H1 (cell line): ENCODE measurements at regions not wholly inside any gene's neighbourhood (a gene's known extent, or its start where the extent isn't known, plus 50 kb on each side); places are given as distances from the start of the nearest gene placed in this dataset.

Source experiments
- CTCF ChIA-PET: fragments of 300-600 bp; sonication (Branson Sonifier 250); formaldehyde crosslinking; loops from one replicate; lab custom pipeline; 2021; ENCODE audit not compliant: partially characterized antibody; lab: Charles Lee
- POLR2A ChIA-PET: fragments of 300-600 bp; sonication (Branson Sonifier 250); formaldehyde crosslinking; loops from one replicate; lab custom pipeline; 2021; ENCODE audit warnings: inconsistent platforms; ENCODE audit not compliant: partially characterized antibody; lab: Charles Lee
- DNase-seq, 2 experiments: peaks; one replicate each; pipeline versions ENCODE4 v3.0.0 to v3.0.0-alpha.2; 2010 to 2022; ENCODE audit warnings: low spot score in 2 of 2, low read depth in 1 of 2, mixed read lengths in 1 of 2
- FAIRE-seq: peaks from 2 replicates; lab custom pipeline; 2011; peaks lifted over from hg19 to GRCh38; lab: Jason Lieb, UNC
- H2AFZ ChIP-seq: 2 replicates; pipeline ENCODE4 v1.8.1; 2012; ENCODE audit warnings: low read length, inconsistent platforms
- H2AK5ac ChIP-seq: 2 replicates; pipeline ENCODE4 v1.6.1; 2013; ENCODE audit warnings: low read depth, low read length
- H2BK120ac ChIP-seq: replicated peaks from 2 replicates; pipeline ENCODE3; 2013; ENCODE audit warnings: low read depth, low read length, inconsistent platforms
- H2BK12ac ChIP-seq: 2 replicates; pipeline ENCODE4 v1.6.1; 2013; ENCODE audit warnings: low read depth, low read length
- H2BK15ac ChIP-seq: 2 replicates; pipeline ENCODE4 v1.6.1; 2013; ENCODE audit warnings: low read length
- H2BK20ac ChIP-seq: 2 replicates; pipeline ENCODE4 v1.6.1; 2013; ENCODE audit warnings: low read length
- H2BK5ac ChIP-seq: 2 replicates; pipeline ENCODE4 v1.6.1; 2013; ENCODE audit warnings: low read depth, low read length
- H3K14ac ChIP-seq: 2 replicates; pipeline ENCODE4 v1.6.1; 2013; ENCODE audit warnings: inconsistent platforms; ENCODE audit not compliant: insufficient read length
- H3K18ac ChIP-seq: 2 replicates; pipeline ENCODE4 v1.6.1; 2013; ENCODE audit warnings: low read length; ENCODE audit errors: extremely low read depth
- H3K23ac ChIP-seq: 2 replicates; pipeline ENCODE4 v1.6.1; 2013; ENCODE audit warnings: inconsistent platforms; ENCODE audit not compliant: insufficient read length
- H3K23me2 ChIP-seq: 2 replicates; pipeline ENCODE4 v1.6.1; 2013; ENCODE audit warnings: low read depth, low read length
- H3K27ac ChIP-seq: 2 replicates; pipeline ENCODE4 v1.6.1; 2011; ENCODE audit warnings: low read depth, low read length, inconsistent platforms
- H3K27me3 ChIP-seq, 4 experiments: replicated peaks in 1 of 4; 1 replicate in 1 of 4; 2 replicates in 3 of 4; pipeline versions ENCODE4 v1.6.1 to v1.8.1; 2011 to 2013; ENCODE audit warnings: low read length in 3 of 4, mild to moderate bottlenecking in 3 of 4, inconsistent platforms in 2 of 4, mixed read lengths in 2 of 4, moderate library complexity in 1 of 4; ENCODE audit not compliant: control insufficient read depth in 3 of 4, insufficient read depth in 3 of 4; ENCODE audit errors: extremely low read depth in 1 of 4
- H3K36me3 ChIP-seq, 4 experiments: 2 replicates each; pipeline versions ENCODE4 v1.6.1 to v1.8.1; 2011 to 2013; ENCODE audit warnings: mild to moderate bottlenecking in 4 of 4, low read length in 3 of 4, moderate library complexity in 2 of 4, control low read depth in 1 of 4, inconsistent platforms in 1 of 4; ENCODE audit not compliant: insufficient read depth in 4 of 4, control insufficient read depth in 2 of 4
- H3K4ac ChIP-seq: replicated peaks from 2 replicates; pipeline ENCODE3; 2013; ENCODE audit warnings: low read length, low read depth, mixed read lengths, inconsistent platforms; ENCODE audit not compliant: insufficient read length
- H3K4me1 ChIP-seq, 4 experiments: replicated peaks in 1 of 4; 1 replicate in 1 of 4; 2 replicates in 3 of 4; pipeline versions ENCODE4 v1.6.1 to v1.8.1; 2011 to 2013; ENCODE audit warnings: low read length in 3 of 4, inconsistent platforms in 2 of 4, mixed read lengths in 1 of 4; ENCODE audit not compliant: insufficient read depth in 4 of 4, control insufficient read depth in 3 of 4
- H3K4me2 ChIP-seq, 2 experiments: 2 replicates each; pipeline versions ENCODE4 v1.6.1 to v1.8.1; 2011 to 2013; ENCODE audit warnings: low read depth in 2 of 2, low read length in 2 of 2, control low read depth in 1 of 2, inconsistent platforms in 1 of 2, mild to moderate bottlenecking in 1 of 2; ENCODE audit not compliant: insufficient read depth in 1 of 2
- H3K4me3 ChIP-seq, 4 experiments: fragments of 200-600, 300-600 bp in 1 of 4; sonication (generic), shearing (Covaris generic), sonication (Bioruptor Twin) in 1 of 4; 2 replicates each; pipeline versions ENCODE4 v1.5.1 to v1.8.1; 2011 to 2016; ENCODE audit warnings: low read length in 4 of 4, low read depth in 3 of 4, control low read depth in 2 of 4, inconsistent platforms in 2 of 4, mild to moderate bottlenecking in 2 of 4, mixed read lengths in 1 of 4, moderate library complexity in 1 of 4; ENCODE audit not compliant: insufficient read depth in 2 of 4; ENCODE audit errors: extremely low read depth in 1 of 4
- H3K56ac ChIP-seq: replicated peaks from 2 replicates; pipeline ENCODE3; 2013; ENCODE audit warnings: low read depth, mild to moderate bottlenecking, mixed read lengths, low read length, inconsistent platforms; ENCODE audit not compliant: insufficient read length
- H3K79me1 ChIP-seq: 2 replicates; pipeline ENCODE4 v1.6.1; 2013; ENCODE audit warnings: low read depth, low read length, control low read depth
- H3K79me2 ChIP-seq, 2 experiments: 2 replicates each; pipeline versions ENCODE4 v1.6.1 to v1.8.1; 2012 to 2013; ENCODE audit warnings: low read length in 2 of 2, mild to moderate bottlenecking in 2 of 2, inconsistent platforms in 1 of 2; ENCODE audit not compliant: insufficient read depth in 2 of 2, control insufficient read depth in 1 of 2
- H3K9ac ChIP-seq, 4 experiments: replicated peaks in 1 of 4; 1 replicate in 1 of 4; 2 replicates in 3 of 4; pipeline versions ENCODE4 v1.6.1 to v1.8.1; 2011 to 2013; ENCODE audit warnings: low read depth in 3 of 4, low read length in 3 of 4, control low read depth in 2 of 4, mild to moderate bottlenecking in 2 of 4, moderate library complexity in 2 of 4, inconsistent platforms in 1 of 4; ENCODE audit errors: extremely low read depth in 1 of 4
- H3K9me3 ChIP-seq, 2 experiments: 2 replicates each; pipeline versions ENCODE4 v1.6.1 to v1.8.1; 2012 to 2013; ENCODE audit warnings: mild to moderate bottlenecking in 2 of 2, moderate library complexity in 2 of 2, control low read depth in 1 of 2, inconsistent platforms in 1 of 2, low read depth in 1 of 2, low read length in 1 of 2, mixed read lengths in 1 of 2; ENCODE audit not compliant: insufficient read depth in 2 of 2
- H4K20me1 ChIP-seq, 2 experiments: replicated peaks in 1 of 2; 2 replicates each; pipeline versions ENCODE3 to v1.8.1; 2011 to 2013; ENCODE audit warnings: inconsistent platforms in 2 of 2, low read length in 2 of 2, mild to moderate bottlenecking in 1 of 2; ENCODE audit not compliant: insufficient read depth in 2 of 2, control insufficient read depth in 1 of 2
- H4K5ac ChIP-seq: 2 replicates; pipeline ENCODE4 v1.6.1; 2013; ENCODE audit warnings: low read length, low read depth, mixed read lengths, inconsistent platforms; ENCODE audit not compliant: insufficient read length
- H4K8ac ChIP-seq: 2 replicates; pipeline ENCODE4 v1.8.0; 2013; ENCODE audit warnings: mild to moderate bottlenecking, moderate library complexity, low read length, inconsistent platforms; ENCODE audit not compliant: insufficient read depth; ENCODE audit errors: extremely low read depth
- H4K91ac ChIP-seq: replicated peaks from 2 replicates; pipeline ENCODE3; 2013; ENCODE audit warnings: low read length, mixed read lengths, inconsistent platforms; ENCODE audit not compliant: insufficient read length
- JUND ChIP-seq: IDR thresholded peaks from 2 replicates; pipeline ENCODE4 v1.6.1; 2011; ENCODE audit warnings: mild to moderate bottlenecking, improper control_type of control experiment, low read length
- KDM5A ChIP-seq: fragments of 200-600 bp; IDR thresholded peaks from 2 replicates; pipeline ENCODE4 v1.7.1; 2012; ENCODE audit warnings: mild to moderate bottlenecking, low read length, inconsistent platforms, mixed read lengths
- POLR2AphosphoS5 ChIP-seq: IDR thresholded peaks from 2 replicates; pipeline ENCODE4 v1.6.1; 2011; ENCODE audit warnings: low read depth, low read length
- SP2 ChIP-seq: IDR thresholded peaks from 2 replicates; pipeline ENCODE4 v1.6.1; 2012; ENCODE audit warnings: mild to moderate bottlenecking, low read length, inconsistent platforms
- USF2 ChIP-seq: IDR thresholded peaks from 2 replicates; pipeline ENCODE4 v1.6.1; 2011; ENCODE audit warnings: low read length, improper control_type of control experiment
- WGBS, 2 experiments: shearing (Covaris generic) in 1 of 2; methylation state at CpG; one replicate each; pipeline versions ENCODE4 v1.1.6 to v1.1.7; 2013 to 2015; ENCODE audit warnings: low lambda C conversion rate in 2 of 2, mixed read lengths in 2 of 2, inconsistent platforms in 1 of 2, low coverage in 1 of 2, missing lambda C conversion rate in 1 of 2; ENCODE audit not compliant: insufficient replicate concordance in 2 of 2, insufficient coverage in 1 of 2, insufficient read length in 1 of 2; ENCODE audit errors: extremely low coverage in 1 of 2, missing lambda C conversion rate in 1 of 2; 5-methylcytosine and 5-hydroxymethylcytosine counted together

DNA sequence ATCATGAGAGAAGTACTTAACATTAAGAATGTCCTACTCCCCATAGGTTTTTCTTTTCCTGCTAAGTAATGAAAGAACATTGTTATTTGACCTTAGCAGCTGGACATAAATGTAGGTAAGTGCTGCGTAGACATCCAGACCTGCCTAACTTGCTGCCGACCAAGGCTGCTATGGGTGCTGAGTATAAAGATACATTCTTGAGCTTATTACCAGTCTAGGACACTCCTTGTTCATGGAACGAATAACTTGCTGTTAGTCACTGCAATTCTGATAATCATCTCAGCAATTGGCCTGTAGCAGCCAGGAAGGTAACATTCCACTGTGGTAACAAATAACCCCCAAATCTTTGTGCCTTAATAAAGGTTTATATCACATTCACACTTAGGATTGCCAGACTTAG is 478.1 kb downstream of the VRK1 start:
- 79% methylated on average over 3 of the region's 3 CpGs; no CpG with 5 or more reads in 1 of the 2 experiments for WGBS, 2 experiments
- Histone ChIP-seq H3K4me2 (no peak overlapping the region), H3K56ac (no peak overlapping the region), H2BK20ac (no peak overlapping the region), H2BK15ac (no peak overlapping the region), H3K9me3 (no peaks in the 10 kb centered on the region), H4K20me1 (no peaks in the 10 kb centered on the region), H3K79me1 (no peaks in the 10 kb centered on the region), H2AFZ (no peak overlapping the region), H3K27me3 (no peaks in the 10 kb centered on the region), H2BK5ac (no peak overlapping the region), H3K4me3 (no peak overlapping the region), H2AK5ac (no peak overlapping the region), H3K9ac (no peak overlapping the region), H3K23me2 (peaks cover 4% of the 10 kb centered on the region; the same call in 1 of the 2 replicates), H3K18ac (no peak overlapping the region), H3K27ac (no peak overlapping the region), H3K36me3 (no peaks in the 10 kb centered on the region), H3K79me2 (no peaks in the 10 kb centered on the region), H3K23ac (no peak overlapping the region), H2BK120ac (no peak overlapping the region), H3K14ac (no peak overlapping the region), H3K4ac (no peak overlapping the region), H3K4me1 (peaks cover 0 to 6% (median 4%) of the 10 kb centered on the region in 4 experiments; a peak in 5 of 7 replicates), H4K5ac (no peak overlapping the region), H4K91ac (no peak overlapping the region), H4K8ac (no peak overlapping the region), H2BK12ac (no peak overlapping the region)
- TF ChIP-seq KDM5A, result no peak
- no peak for TF ChIP-seq JUND
- no peak for TF ChIP-seq SP2
- no peak for TF ChIP-seq POLR2AphosphoS5
- no peak for TF ChIP-seq USF2
- ChIA-PET POLR2A (no interaction called here), CTCF (interaction anchor here (0.7 to 1.5 kb wide), 3 partner anchors 16 to 263 kb away, joined by 3 to 4 read pairs (median 3); no protein-coding TSS in a partner anchor)
- DNase-seq, result no peak
- FAIRE-seq, result no peak
